COLO668 (cell line): ENCODE measurements at regions not wholly inside any gene's neighbourhood (a gene's known extent, or its start where the extent isn't known, plus 50 kb on each side); places are given as distances from the start of the nearest gene placed in this dataset.
"Not testable (repeated sequence)": the region's sequence is repeated elsewhere in the genome, so short reads cannot be mapped to it uniquely, and the experiment has no call there.

Experiments used
- DNase-seq: peaks from one replicate; lab custom pipeline; 2025; ENCODE audit not compliant: unreplicated experiment; lab: John Stamatoyannopoulos, UW

- DNase-seq, result no peak
Measured at GRCh38 chr5:106488407-106488806, 1182.3 kb downstream of the EFNA5 start.

GRCh38 chr5:106481374-106481773, 1189.4 kb downstream of the EFNA5 start:
- DNase-seq, result no peak

DNA sequence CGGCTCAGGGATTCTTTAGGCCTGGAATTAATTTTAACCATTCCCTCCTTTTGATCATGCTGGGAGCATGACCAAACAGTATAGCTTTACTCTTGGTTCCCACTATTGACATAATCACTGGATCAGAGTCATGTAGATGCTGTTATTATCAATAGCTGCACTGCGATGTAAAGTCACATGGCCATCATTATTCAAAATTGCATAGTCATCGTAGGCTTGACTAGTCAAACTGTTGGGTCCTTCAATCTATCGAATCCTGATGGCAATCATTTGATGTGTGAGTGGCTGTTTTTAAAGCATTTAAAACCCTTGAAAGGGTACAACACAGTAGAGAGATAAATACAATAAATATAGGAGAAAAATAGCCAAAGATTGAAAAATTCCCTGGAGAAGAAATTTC, 1194.1 kb downstream of the EFNA5 start:
- no peak for DNase-seq

DNA sequence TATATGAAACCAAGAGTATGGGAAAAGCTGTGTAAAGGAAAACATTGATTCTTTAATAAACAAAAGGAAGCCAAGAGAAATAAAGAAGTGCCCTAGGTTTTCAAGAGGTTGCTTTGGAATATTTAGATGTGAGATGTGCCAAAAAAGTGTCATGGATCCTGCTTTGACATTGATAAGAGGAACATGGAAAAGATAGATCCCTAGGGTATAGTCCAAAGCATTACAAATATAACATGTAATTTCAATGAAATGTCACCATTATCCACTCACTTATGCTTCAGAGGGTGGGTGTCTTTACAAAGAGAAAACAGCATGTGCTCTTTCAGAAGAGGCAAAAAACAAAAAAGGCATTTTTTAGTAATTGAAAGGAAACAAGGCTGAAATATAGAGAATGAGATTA, 1196.7 kb downstream of the EFNA5 start:
- DNase-seq, result no peak

DNA sequence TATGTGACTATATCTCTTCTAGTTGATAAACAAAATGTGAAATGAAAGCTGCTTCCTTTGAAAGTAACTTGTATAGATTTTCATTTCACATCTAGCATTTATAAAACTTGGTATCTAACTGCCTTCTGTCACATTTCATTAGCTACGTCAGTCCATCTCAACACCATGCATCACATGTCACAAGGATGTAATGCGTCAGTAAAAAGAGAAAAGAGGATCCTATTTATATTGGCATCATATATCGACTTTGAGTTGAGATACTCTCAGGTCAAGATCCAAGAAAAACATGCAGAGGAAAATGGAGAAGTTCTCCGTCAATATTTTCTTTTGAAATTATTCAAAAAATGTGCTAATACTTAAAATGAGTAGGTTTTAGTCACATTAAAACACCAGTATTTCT, 1211.2 kb downstream of the EFNA5 start:
- DNase-seq, result no peak

GRCh38 chr5:106454651-106455415, 1215.9 kb downstream of the EFNA5 start:
- DNase-seq, result peak; percentile 2

- DNase-seq, result no peak
Measured at GRCh38 chr5:106454050-106454449, 1216.7 kb downstream of the EFNA5 start.

DNA sequence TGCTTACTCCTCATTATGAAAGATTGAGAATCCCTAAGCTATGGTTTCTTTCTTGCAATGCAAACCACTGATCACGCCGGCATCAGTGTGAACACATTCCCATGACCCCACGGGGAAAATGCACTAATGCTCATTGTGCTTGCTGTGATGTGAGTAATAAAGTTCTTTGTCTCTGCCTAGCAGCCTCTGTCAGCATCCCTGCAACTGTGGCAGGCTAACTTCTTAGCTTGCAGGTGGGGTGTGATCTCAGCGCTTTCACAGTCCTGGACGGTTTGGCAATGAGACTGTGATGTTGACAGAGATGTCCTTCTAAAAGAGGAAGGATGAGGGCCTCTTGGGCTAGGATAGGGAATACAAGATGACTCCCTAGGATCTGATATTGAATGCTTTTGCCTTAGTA, 1218.7 kb downstream of the EFNA5 start:
- no peak for DNase-seq

GRCh38 chr5:106443746-106444145, 1227.0 kb downstream of the EFNA5 start:
- DNase-seq, result no peak

- no peak for DNase-seq
Measured at GRCh38 chr5:106435185-106435584, 1235.6 kb downstream of the EFNA5 start.

DNA sequence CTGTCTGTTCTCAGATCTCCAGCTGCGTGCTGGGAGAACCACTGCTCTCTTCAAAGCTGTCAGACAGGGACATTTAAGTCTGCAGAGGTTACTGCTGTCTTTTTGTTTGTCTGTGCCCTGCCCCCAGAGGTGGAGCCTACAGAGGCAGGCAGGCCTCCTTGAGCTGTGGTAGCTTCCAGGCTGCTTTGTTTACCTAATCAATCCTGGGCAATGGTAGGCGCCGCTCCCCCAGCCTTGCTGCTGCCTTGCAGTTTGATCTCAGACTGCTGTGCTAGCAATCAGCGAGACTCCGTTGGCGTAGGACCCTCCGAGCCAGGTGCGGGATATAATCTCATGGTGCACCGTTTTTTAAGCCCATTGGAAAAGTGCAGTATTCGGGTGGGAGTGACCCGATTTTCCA, 1240.0 kb downstream of the EFNA5 start:
- not testable (repeated sequence) for DNase-seq

DNA sequence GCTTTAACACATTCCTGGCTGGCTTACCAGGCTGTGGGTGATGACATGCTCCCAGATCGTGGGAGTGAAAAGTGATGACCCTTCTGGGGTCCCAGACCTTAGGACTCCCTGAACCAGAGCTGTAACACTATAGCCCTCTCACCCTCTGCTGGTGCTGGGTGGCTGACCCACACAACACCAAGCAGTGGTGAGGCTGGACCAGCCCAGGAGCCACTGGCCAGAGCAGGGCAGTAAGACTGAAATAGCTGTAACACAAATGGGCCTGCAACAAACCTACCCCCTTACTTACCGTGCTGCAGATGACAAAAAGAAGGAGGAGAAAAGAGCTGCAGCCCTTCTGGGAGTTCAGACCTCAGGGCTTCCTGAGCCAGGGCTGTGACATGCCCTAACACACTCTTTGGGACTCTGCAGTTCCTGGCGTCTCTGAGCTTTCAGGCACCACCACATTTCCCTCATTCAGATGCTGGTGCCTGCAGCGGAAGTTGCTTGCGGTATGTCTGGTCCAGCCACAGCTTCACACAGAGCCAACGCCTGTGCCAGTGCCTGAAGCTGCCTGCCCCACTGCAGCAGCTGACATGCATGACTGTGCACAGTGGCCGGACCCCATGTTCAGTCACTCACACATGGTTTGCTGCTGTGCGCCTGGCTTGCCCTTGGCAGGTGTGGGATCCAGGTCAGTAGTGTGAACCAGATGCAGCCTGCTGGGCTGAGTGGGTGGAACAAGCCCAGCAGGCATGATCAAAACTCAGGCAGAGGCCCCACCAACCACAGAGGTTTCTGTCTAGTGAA, 1247.4 kb downstream of the EFNA5 start:
- no peak for DNase-seq

GRCh38 chr5:106420102-106420501, 1250.6 kb downstream of the EFNA5 start:
- no peak for DNase-seq

GRCh38 chr5:106418196-106418595, 1252.5 kb downstream of the EFNA5 start:
- DNase-seq, result no peak

GRCh38 chr5:106417566-106417965, 1253.2 kb downstream of the EFNA5 start:
- no peak for DNase-seq

DNA sequence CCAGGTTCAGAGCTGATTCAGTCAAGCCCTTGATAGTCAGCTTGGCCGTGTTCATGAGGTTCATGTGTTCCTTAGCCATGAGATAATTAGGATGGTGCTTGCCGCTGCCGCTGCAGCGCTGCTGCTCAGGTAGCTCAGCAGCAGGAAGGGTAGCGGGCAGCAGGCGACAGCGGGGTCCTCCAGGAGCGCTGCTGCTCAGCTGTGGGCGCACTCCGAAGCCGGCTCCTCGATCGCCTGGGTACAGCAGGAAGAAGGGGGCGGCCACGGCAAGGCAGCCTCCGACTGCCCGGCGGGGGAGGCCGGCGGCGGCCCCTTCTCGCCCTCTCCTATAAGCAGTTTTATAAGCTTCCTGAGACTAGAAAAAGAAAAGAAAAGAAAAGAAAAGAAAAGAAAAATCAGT, 1253.6 kb downstream of the EFNA5 start:
- no peak for DNase-seq

DNA sequence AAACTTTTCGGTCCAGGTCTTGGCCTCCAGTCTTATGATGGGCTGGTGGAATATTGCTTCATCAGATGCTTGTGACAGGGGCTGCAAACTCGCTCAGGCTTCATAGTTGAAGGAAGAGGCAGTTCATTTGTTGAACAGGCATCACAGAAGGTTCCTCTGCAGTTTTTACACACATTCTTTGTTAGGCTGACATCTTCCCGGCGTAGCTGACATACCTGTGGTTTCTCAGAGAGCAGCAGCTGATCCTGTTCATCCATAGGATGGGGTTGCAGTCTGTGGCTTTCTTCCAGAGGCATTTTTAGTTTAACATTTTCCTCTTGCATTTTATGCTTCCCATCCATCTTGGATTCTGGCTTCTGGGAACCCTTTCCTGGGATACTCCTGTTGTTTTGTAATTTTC, 1255.2 kb downstream of the EFNA5 start:
- DNase-seq, result no peak

GRCh38 chr5:106414342-106414741, 1256.4 kb downstream of the EFNA5 start:
- no peak for DNase-seq

GRCh38 chr5:106412606-106413005, 1258.1 kb downstream of the EFNA5 start:
- no peak for DNase-seq

DNA sequence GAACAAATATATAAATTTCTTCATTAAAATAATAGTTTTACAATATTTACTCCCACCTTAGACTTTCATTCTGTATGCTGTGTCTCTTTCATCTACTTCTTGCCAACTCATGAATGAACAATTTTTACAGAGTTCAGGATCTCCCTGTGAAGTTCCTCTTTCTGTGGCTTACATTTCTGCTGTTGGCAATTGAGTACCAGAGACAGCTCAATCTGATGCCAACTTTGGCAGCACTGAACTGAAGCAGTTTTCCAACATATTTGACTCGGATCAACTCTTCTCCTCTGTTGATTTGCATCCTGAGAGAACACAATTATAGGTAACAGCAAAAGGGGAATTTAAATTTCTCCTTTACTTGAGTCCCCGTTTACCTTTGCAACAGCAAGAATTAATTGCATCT, 1262.2 kb downstream of the EFNA5 start:
- no peak for DNase-seq

- DNase-seq, result no peak
Measured at GRCh38 chr5:106408141-106408540, 1262.6 kb downstream of the EFNA5 start.

GRCh38 chr5:106401561-106401960, 1269.2 kb downstream of the EFNA5 start:
- no peak for DNase-seq
